ENCODE measurements at regions not wholly inside any gene's neighbourhood (a gene's known extent, or its start where the extent isn't known, plus 50 kb on each side); places are given as distances from the start of the nearest gene placed in this dataset.

- TF ChIP-seq GATA2 (IDR thresholded peaks at IDR 0.05; ENCODE audit: low read depth, low read length): no peak
- TF ChIP-seq GATA3 (IDR thresholded peaks at IDR 0.05; ENCODE audit: low read depth, low read length): no peak
Measured at GRCh38 chr1:29883411-29883832, 647.1 kb downstream of the PTPRU start.

Data from SH-SY5Y (cell line).